Hindlimb muscle (tissue), 1 donor: ENCODE measurements at regions not wholly inside any gene's neighbourhood (a gene's known extent, or its start where the extent isn't known, plus 50 kb on each side); places are given as distances from the start of the nearest gene placed in this dataset.
"Not testable (repeated sequence)": the region's sequence is repeated elsewhere in the genome, so short reads cannot be mapped to it uniquely, and the experiment has no call there.

ENCODE experiments used
- DNase-seq: peaks from one replicate; pipeline ENCODE4 v3.0.0-alpha.2; 2013

GRCh38 chr6:150770637-150771036, 94.9 kb upstream of the MTHFD1L start:
- no peak for DNase-seq

GRCh38 chr6:150773969-150774368, 91.5 kb upstream of the MTHFD1L start:
- DNase-seq: no peak

- no peak for DNase-seq
Observed at GRCh38 chr6:150775415-150776203, 89.9 kb upstream of the MTHFD1L start.

GRCh38 chr6:150777736-150778135, 87.8 kb upstream of the MTHFD1L start:
- DNase-seq: no peak

GRCh38 chr6:150783813-150784212, 81.7 kb upstream of the MTHFD1L start:
- DNase-seq: no peak

- DNase-seq: no peak
Observed at GRCh38 chr6:150787429-150787828, 78.1 kb upstream of the MTHFD1L start.

- DNase-seq: no peak
Observed at GRCh38 chr6:150788089-150788488, 77.4 kb upstream of the MTHFD1L start.

- DNase-seq: not testable (repeated sequence)
Observed at GRCh38 chr6:150789906-150790305, 75.6 kb upstream of the MTHFD1L start.

GRCh38 chr6:150791717-150792116, 73.8 kb upstream of the MTHFD1L start:
- no peak for DNase-seq

- no peak for DNase-seq
Observed at GRCh38 chr6:150797949-150798348, 67.6 kb upstream of the MTHFD1L start.

- DNase-seq: no peak
Observed at GRCh38 chr6:150799276-150799805, 66.2 kb upstream of the MTHFD1L start.

- peak; percentile 74 for DNase-seq
Observed at GRCh38 chr6:150800674-150801314, 64.7 kb upstream of the MTHFD1L start.

GRCh38 chr6:150806790-150807189, 58.7 kb upstream of the MTHFD1L start:
- DNase-seq: no peak

GRCh38 chr6:150813319-150813992, 52.0 kb upstream of the MTHFD1L start:
- DNase-seq: peak; percentile 29

GRCh38 chr6:150813993-150814359, 51.5 kb upstream of the MTHFD1L start:
- no peak for DNase-seq
